ENCODE measurements at regions not wholly inside any gene's neighbourhood (a gene's known extent, or its start where the extent isn't known, plus 50 kb on each side); places are given as distances from the start of the nearest gene placed in this dataset.

- TF ChIP-seq NFIC (IDR thresholded peaks at IDR 0.05) (no peak), CEBPB (IDR thresholded peaks at IDR 0.05) (no peak), EP300 (IDR thresholded peaks at IDR 0.05; ENCODE audit: borderline replicate concordance) (no peak), CREB1 (IDR thresholded peaks at IDR 0.05; ENCODE audit: low read depth) (no peak), REST (IDR thresholded peaks at IDR 0.05; ENCODE audit: low read depth) (no peak), TCF12 (IDR thresholded peaks at IDR 0.05; ENCODE audit: low read depth) (no peak), YY1 (IDR thresholded peaks at IDR 0.05; ENCODE audit: low read depth) (no peak), EGR1 (IDR thresholded peaks at IDR 0.05) (no peak), FOXM1 (IDR thresholded peaks at IDR 0.05; ENCODE audit: borderline replicate concordance, low read depth) (no peak), MAX (IDR thresholded peaks at IDR 0.05) (no peak), USF1 (IDR thresholded peaks at IDR 0.05) (no peak), TAF1 (IDR thresholded peaks at IDR 0.05; ENCODE audit: low read depth) (no peak), RAD21 (IDR thresholded peaks at IDR 0.05; ENCODE audit: low read depth) (no peak), ZBTB7A (IDR thresholded peaks at IDR 0.05; ENCODE audit: low read depth) (no peak)
Observed at GRCh38 chr6:82681119-82681714, 317.6 kb downstream of the TPBG start.
